T-cell (primary cell): ENCODE measurements at regions not wholly inside any gene's neighbourhood (a gene's known extent, or its start where the extent isn't known, plus 50 kb on each side); places are given as distances from the start of the nearest gene placed in this dataset.

Experiments
- ATAC-seq, 4 experiments: fragments of 200-7000 bp in 3 of 4; fragments of 150-1000 bp in 1 of 4; cut with Tn5 transposase; replicated peaks in 1 of 4; 1 replicate in 3 of 4; 2 replicates in 1 of 4; pipeline ENCODE4 v1.10.0; 2021; ENCODE audit warnings: moderate library complexity in 3 of 4, mild to moderate bottlenecking in 2 of 4, moderate number of reproducible peaks in 1 of 4
- CTCF ChIA-PET, 2 donors: fragments of 300-600 bp; sonication (Branson Sonifier 250); formaldehyde crosslinking; loops; one replicate each; lab custom pipeline; 2022; ENCODE audit warnings: antibody characterized with exemption in 2 of 2; lab: Charles Lee
- POLR2A ChIA-PET, 2 donors: fragments of 300-600 bp; sonication (Branson Sonifier 250); formaldehyde crosslinking; loops; one replicate each; lab custom pipeline; 2022; ENCODE audit warnings: antibody characterized with exemption in 2 of 2; lab: Charles Lee
- DNase-seq, 35 experiments: peaks; one replicate each; pipeline versions ENCODE4 v3.0.0 to v3.0.0-alpha.2; 2013 to 2023
- H3K27ac ChIP-seq: one replicate; pipeline ENCODE4 v1.5.1; 2013; ENCODE audit warnings: low read length
- H3K27me3 ChIP-seq, 2 experiments: replicated peaks in 1 of 2; 1 replicate in 1 of 2; 2 replicates in 1 of 2; pipeline versions ENCODE4 v1.6.1 to v1.7.0; 2013; ENCODE audit warnings: low read length in 1 of 2, mixed read lengths in 1 of 2; ENCODE audit not compliant: control insufficient read depth in 2 of 2, insufficient read depth in 2 of 2; ENCODE audit errors: extremely low read depth in 1 of 2
- H3K36me3 ChIP-seq, 2 donors: 1 replicate in 1 of 2; 2 replicates in 1 of 2; pipeline versions ENCODE4 v1.6.1 to v1.7.0; 2013; ENCODE audit warnings: low read length in 1 of 2; ENCODE audit not compliant: control insufficient read depth in 2 of 2, insufficient read depth in 1 of 2; ENCODE audit errors: extremely low read depth in 1 of 2
- H3K4me1 ChIP-seq, 2 experiments: 1 replicate in 1 of 2; 2 replicates in 1 of 2; pipeline versions ENCODE4 v1.6.1 to v1.7.0; 2013; ENCODE audit warnings: low read length in 2 of 2, mixed read lengths in 1 of 2; ENCODE audit not compliant: insufficient read depth in 2 of 2, control insufficient read depth in 1 of 2; ENCODE audit errors: extremely low read depth in 1 of 2
- H3K4me3 ChIP-seq, 2 donors: 1 replicate in 1 of 2; 2 replicates in 1 of 2; pipeline versions ENCODE4 v1.5.1 to v1.7.0; 2013; ENCODE audit warnings: mild to moderate bottlenecking in 2 of 2, low read length in 1 of 2, moderate library complexity in 1 of 2; ENCODE audit not compliant: control insufficient read depth in 1 of 2; ENCODE audit errors: extremely low read depth in 1 of 2
- H3K9me3 ChIP-seq: 2 replicates; pipeline ENCODE4 v1.7.0; 2013
- H3K27ac Mint-ChIP-seq, 2 donors: one replicate each; pipeline ENCODE4 v1.8.0; 2020 to 2021; ENCODE audit warnings: mild to moderate bottlenecking in 2 of 2, mixed read lengths in 2 of 2
- H3K27me3 Mint-ChIP-seq, 2 donors: one replicate each; pipeline ENCODE4 v1.8.0; 2021 to 2022; ENCODE audit warnings: mixed read lengths in 2 of 2
- H3K36me3 Mint-ChIP-seq: one replicate; pipeline ENCODE4 v1.8.0; 2021; ENCODE audit warnings: mixed read lengths
- H3K4me1 Mint-ChIP-seq, 3 donors: one replicate each; pipeline ENCODE4 v1.8.0; 2020 to 2022; ENCODE audit warnings: mixed read lengths in 3 of 3, mild to moderate bottlenecking in 1 of 3
- H3K4me3 Mint-ChIP-seq, 3 donors: one replicate each; pipeline ENCODE4 v1.8.0; 2020 to 2022; ENCODE audit warnings: mild to moderate bottlenecking in 3 of 3, mixed read lengths in 3 of 3, moderate library complexity in 3 of 3
- H3K9me3 Mint-ChIP-seq, 3 donors: one replicate each; pipeline ENCODE4 v1.8.0; 2020 to 2022; ENCODE audit warnings: mixed read lengths in 3 of 3
- WGBS: methylation state at CpG from one replicate; pipeline ENCODE4 v1.1.5; 2013; ENCODE audit warnings: missing lambda C conversion rate; ENCODE audit not compliant: insufficient coverage; 5-methylcytosine and 5-hydroxymethylcytosine counted together

- no peaks in the 10 kb centered on the region for H3K36me3 Mint-ChIP-seq
- no peak overlapping the region for H3K4me3 Mint-ChIP-seq
- Histone ChIP-seq H3K4me3 (no peak overlapping the region), H3K27ac (no peak overlapping the region), H3K27me3 (no peaks in the 10 kb centered on the region), H3K9me3 (no peaks in the 10 kb centered on the region), H3K4me1 (no peaks in the 10 kb centered on the region), H3K36me3 (no peaks in the 10 kb centered on the region)
- POLR2A ChIA-PET = no interaction called here
- ATAC-seq = no peak
- no peaks in the 10 kb centered on the region for H3K4me1 Mint-ChIP-seq
- no peak for DNase-seq
- H3K9me3 Mint-ChIP-seq = peaks cover 0 to 2% (median 0%) of the 10 kb centered on the region in 3 donors
- CTCF ChIA-PET = no interaction called here
- WGBS = no CpG with 5 or more reads among the region's 4 CpGs
- no peak overlapping the region for H3K27ac Mint-ChIP-seq
- H3K27me3 Mint-ChIP-seq = no peaks in the 10 kb centered on the region
Observed at GRCh38 chr11:131111775-131112174, 195.5 kb upstream of the SNX19 start.

DNA sequence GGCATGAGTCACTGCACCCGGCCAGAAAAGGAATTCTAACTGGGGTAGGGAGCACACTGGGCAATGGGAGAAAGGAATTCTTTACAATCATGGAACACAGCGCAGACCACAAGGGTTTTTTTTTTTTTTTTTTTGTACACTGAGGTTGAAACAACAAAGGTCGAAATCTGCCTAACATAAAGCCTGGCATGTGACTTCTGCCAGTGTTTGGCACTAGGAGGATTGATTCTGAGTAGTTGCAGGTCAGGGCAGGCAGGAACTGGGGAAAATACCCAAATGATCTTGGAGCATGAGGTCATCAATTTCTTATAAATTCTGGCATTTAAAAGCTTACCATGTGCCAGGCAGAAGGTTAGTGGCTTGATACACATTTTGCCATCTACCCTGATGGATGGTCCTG lies 202.0 kb upstream of the SNX19 start:
- POLR2A ChIA-PET = no interaction called here
- WGBS = 77% methylated on average over 3 of the region's 3 CpGs

DNA sequence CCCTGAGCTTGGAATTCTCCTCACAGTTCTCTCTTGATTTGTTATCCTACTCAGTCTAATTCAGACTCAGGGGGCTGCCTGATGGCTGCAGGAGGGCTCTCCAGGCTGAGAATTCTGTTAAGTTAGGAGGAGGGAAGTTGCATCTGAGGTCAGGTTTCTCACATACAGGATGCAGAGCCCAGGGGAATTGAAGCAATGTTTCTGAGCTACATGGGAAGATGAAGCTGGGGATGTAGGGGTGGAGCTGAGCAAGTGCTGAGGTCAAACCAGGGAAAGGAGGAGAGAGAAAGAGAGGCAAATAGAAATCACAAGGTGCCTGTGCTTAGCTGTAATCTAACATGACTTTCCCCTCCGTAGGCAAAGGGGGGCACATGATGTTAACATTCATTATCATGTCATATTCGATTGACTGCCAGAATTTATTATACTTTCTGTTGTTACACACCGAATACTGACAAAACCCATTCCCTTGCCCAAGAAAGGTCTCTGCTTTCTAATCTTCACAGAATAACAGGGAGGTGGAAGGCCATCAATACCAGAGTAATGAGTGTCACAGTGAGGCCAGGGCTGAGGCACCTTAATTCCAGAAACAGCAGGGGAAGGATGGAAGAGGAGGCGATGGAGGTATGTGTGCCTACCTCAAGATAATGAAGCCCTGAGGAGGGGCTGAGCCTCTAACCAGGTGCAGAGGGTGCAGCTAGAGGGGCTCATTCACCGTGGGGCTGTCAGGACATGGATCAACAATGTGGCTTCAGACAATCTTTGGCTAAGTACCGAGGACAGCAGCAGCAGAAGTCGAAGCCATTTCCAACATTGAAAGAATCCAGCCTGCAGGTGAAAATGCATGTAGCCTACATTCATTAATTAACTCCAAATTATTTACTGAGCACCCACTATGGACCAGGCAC lies 205.4 kb upstream of the SNX19 start:
- POLR2A ChIA-PET = no interaction called here
- Histone ChIP-seq H3K4me1 (no peaks in the 10 kb centered on the region), H3K9me3 (no peaks in the 10 kb centered on the region), H3K4me3 (no peak overlapping the region), H3K27ac (no peak overlapping the region), H3K36me3 (no peaks in the 10 kb centered on the region), H3K27me3 (peaks cover 0 to 3% of the 10 kb centered on the region in 2 experiments)
- DNase-seq (no peak), ATAC-seq (no peak)
- no peaks in the 10 kb centered on the region for H3K4me1 Mint-ChIP-seq
- H3K9me3 Mint-ChIP-seq = peaks cover 5 to 16% (median 10%) of the 10 kb centered on the region in 3 donors
- H3K27me3 Mint-ChIP-seq = no peaks in the 10 kb centered on the region
- WGBS = 69% methylated on average over 4 of the region's 7 CpGs
- no peak overlapping the region for H3K27ac Mint-ChIP-seq
- H3K4me3 Mint-ChIP-seq = no peak overlapping the region
- H3K36me3 Mint-ChIP-seq = no peaks in the 10 kb centered on the region
- CTCF ChIA-PET = no interaction called here

More for the DNA sequence above, 202.0 kb upstream of the SNX19 start:
- CTCF ChIA-PET = no interaction called here
- Histone ChIP-seq H3K9me3 (no peaks in the 10 kb centered on the region), H3K27ac (no peak overlapping the region), H3K4me3 (no peak overlapping the region), H3K36me3 (no peaks in the 10 kb centered on the region), H3K27me3 (peaks cover 0 to 3% of the 10 kb centered on the region in 2 experiments), H3K4me1 (no peaks in the 10 kb centered on the region)
- H3K4me3 Mint-ChIP-seq = no peak overlapping the region
- DNase-seq (no peak), ATAC-seq (no peak)
- H3K4me1 Mint-ChIP-seq = no peaks in the 10 kb centered on the region
- H3K27me3 Mint-ChIP-seq = no peaks in the 10 kb centered on the region
- no peak overlapping the region for H3K27ac Mint-ChIP-seq
- H3K36me3 Mint-ChIP-seq = no peaks in the 10 kb centered on the region
- peaks cover 0 to under 1% (median under 1%) of the 10 kb centered on the region in 3 donors for H3K9me3 Mint-ChIP-seq

DNA sequence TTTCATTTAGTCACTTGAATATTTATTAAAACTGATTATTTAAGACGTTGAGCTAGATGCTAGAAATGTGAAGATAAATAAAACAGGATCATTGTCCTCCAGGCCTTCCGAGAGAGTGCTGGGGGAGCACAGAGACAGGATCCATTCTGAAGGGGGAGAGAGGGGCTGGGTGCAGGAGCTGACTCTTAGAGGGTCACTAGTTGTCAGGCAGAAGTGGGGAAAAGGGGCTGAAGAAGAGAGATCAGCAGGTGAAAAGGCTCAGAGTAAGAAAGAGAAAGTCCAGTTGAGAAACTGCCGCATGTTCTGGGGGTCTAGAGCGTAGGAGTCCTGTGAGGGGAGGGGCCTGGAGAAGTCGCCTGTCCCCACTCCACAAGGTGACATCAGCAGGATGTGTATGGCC lies 206.2 kb upstream of the SNX19 start:
- Mint-ChIP-seq H3K9me3 (peaks cover 10 to 24% (median 11%) of the 10 kb centered on the region in 3 donors), H3K4me1 (no peaks in the 10 kb centered on the region), H3K4me3 (no peak overlapping the region), H3K27ac (no peak overlapping the region), H3K36me3 (no peaks in the 10 kb centered on the region), H3K27me3 (no peaks in the 10 kb centered on the region)
- WGBS = 54% methylated on average over 2 of the region's 5 CpGs
- ATAC-seq (no peak), DNase-seq (no peak)
- Histone ChIP-seq H3K4me3 (no peak overlapping the region), H3K27me3 (peaks cover 0 to 3% of the 10 kb centered on the region in 2 experiments), H3K9me3 (no peaks in the 10 kb centered on the region), H3K4me1 (no peaks in the 10 kb centered on the region), H3K27ac (no peak overlapping the region), H3K36me3 (no peaks in the 10 kb centered on the region)
- ChIA-PET POLR2A (no interaction called here), CTCF (no interaction called here)

- Mint-ChIP-seq H3K4me3 (no peak overlapping the region), H3K27ac (no peak overlapping the region), H3K27me3 (no peaks in the 10 kb centered on the region), H3K9me3 (peaks cover 15 to 28% (median 20%) of the 10 kb centered on the region in 3 donors), H3K4me1 (no peaks in the 10 kb centered on the region), H3K36me3 (no peaks in the 10 kb centered on the region)
- Histone ChIP-seq H3K27ac (no peak overlapping the region), H3K4me3 (no peak overlapping the region), H3K9me3 (no peaks in the 10 kb centered on the region), H3K36me3 (no peaks in the 10 kb centered on the region), H3K27me3 (no peaks in the 10 kb centered on the region), H3K4me1 (no peaks in the 10 kb centered on the region)
- ChIA-PET CTCF (no interaction called here), POLR2A (no interaction called here)
- ATAC-seq (no peak), DNase-seq (no peak)
- 100% methylated on average over 1 of the region's 2 CpGs for WGBS
Observed at GRCh38 chr11:131129474-131129873, 213.2 kb upstream of the SNX19 start.

DNA sequence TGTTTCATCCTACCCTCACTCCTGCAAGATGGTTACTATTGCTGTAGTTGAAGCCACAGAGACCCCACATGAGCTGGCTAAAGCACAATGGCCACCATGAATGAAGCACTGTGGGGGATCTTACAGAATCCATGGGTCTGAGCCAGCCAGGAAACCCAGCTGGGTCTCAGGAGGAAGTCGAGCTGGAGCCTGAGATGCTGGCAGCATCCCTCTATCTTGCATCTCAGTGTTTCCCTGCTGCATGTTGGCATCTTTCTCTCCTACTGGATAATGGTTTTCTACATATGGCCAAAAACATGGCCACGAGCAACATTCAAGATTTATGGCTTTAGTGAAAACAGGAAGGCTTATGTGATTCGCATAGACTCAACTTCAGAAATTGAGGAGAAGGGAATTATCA lies 219.3 kb upstream of the SNX19 start:
- no peaks in the 10 kb centered on the region for H3K36me3 ChIP-seq
- no peak overlapping the region for H3K27ac ChIP-seq
- ChIA-PET POLR2A (no interaction called here), CTCF (no interaction called here)
- DNase-seq (no peak), ATAC-seq (no peak)
- no peak overlapping the region for H3K4me3 Mint-ChIP-seq
- no peak overlapping the region for H3K4me3 ChIP-seq
- H3K4me1 Mint-ChIP-seq = no peaks in the 10 kb centered on the region
- H3K9me3 ChIP-seq = no peaks in the 10 kb centered on the region
- H3K9me3 Mint-ChIP-seq = peaks cover 2 to 5% (median 4%) of the 10 kb centered on the region in 3 donors
- H3K27me3 ChIP-seq = peaks cover 0 to 3% of the 10 kb centered on the region in 2 experiments
- H3K4me1 ChIP-seq = no peaks in the 10 kb centered on the region
- no peaks in the 10 kb centered on the region for H3K36me3 Mint-ChIP-seq
- peaks cover 0 to 4% of the 10 kb centered on the region in 2 donors for H3K27me3 Mint-ChIP-seq
- H3K27ac Mint-ChIP-seq = no peak overlapping the region
- WGBS = 41% methylated on average over 2 of the region's 3 CpGs
